DMS 273 (cell line): ENCODE measurements at regions not wholly inside any gene's neighbourhood (a gene's known extent, or its start where the extent isn't known, plus 50 kb on each side); places are given as distances from the start of the nearest gene placed in this dataset.
"Not testable (repeated sequence)": the region's sequence is repeated elsewhere in the genome, so short reads cannot be mapped to it uniquely, and the experiment has no call there.

Experiments
- DNase-seq: peaks from one replicate; lab custom pipeline; 2025; ENCODE audit not compliant: unreplicated experiment; lab: John Stamatoyannopoulos, UW

DNA sequence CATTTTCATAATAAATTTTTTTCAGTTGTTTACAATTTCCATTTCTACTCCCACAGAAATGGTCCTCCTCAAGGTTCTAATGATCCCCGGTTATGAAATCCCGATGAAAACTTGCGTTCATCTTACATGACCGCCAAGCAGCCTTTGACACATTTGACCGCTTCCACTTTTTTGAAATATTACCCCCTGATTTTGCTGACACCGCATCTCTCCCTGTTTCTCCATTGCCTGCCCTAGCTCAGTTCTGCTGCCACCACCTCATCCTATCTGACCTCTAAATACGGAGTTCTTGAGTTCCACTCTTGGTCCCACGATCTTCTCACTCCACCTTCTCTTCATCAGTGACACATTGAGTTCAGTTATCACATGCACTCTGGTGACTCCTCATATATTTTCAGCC, 74.1 kb downstream of the SLC35B3 start:
- no peak for DNase-seq

DNA sequence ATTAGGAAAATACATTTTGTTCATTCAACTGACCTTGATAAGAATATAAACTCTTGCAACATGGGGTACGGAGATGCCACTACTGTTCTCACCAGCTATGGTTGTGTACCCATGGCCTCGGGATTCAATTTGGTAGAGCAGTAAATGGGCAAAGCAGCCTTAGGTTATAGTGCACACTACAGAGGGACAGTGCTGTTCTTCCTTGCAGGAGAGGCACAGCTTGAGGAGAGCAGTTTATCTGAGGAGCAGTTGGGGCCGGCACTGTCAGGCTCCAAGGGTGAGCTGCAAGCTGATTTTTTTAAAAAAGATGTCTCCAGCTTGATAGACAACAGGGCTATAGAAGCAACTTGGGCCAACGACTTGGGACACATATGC, 82.4 kb downstream of the SLC35B3 start:
- DNase-seq: no peak

- DNase-seq: no peak
These were observed 82.9 kb downstream of the SLC35B3 start for GRCh38 chr6:8352335-8352965.

GRCh38 chr6:8343600-8343999, 91.7 kb downstream of the SLC35B3 start:
- DNase-seq: no peak

DNA sequence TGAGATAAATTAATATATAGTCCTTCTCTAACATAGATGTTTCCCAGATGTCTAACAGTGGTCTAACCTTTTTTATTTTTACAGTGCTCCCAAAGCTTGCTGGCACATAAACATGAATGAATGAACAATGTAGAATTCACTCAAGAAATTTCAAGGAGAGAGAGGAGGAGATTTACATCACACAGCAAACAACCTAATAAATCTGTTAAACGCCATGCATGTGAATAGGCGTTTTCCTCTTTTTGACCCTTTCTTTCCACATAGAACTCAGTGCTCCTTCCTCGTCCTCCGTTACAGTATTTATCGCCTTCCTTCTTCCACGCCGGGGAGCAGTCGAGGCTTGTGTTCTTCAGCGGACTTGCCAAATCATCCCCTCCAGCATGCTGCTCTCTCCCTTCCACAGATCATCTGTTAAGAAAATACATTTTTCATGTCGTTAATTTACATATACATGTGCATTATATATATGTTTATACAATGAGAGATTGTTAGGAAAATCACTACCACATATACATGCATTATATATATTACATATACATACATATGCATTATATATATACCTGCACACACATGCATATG, 93.0 kb downstream of the SLC35B3 start:
- no peak for DNase-seq

GRCh38 chr6:8337147-8337546, 98.2 kb downstream of the SLC35B3 start:
- no peak for DNase-seq

- no peak for DNase-seq
These were observed 98.8 kb downstream of the SLC35B3 start for GRCh38 chr6:8336406-8337057.

- no peak for DNase-seq
These were observed 99.4 kb downstream of the SLC35B3 start for GRCh38 chr6:8335896-8336295.

- DNase-seq: no peak
These were observed 100.0 kb downstream of the SLC35B3 start for GRCh38 chr6:8335381-8335780.

DNA sequence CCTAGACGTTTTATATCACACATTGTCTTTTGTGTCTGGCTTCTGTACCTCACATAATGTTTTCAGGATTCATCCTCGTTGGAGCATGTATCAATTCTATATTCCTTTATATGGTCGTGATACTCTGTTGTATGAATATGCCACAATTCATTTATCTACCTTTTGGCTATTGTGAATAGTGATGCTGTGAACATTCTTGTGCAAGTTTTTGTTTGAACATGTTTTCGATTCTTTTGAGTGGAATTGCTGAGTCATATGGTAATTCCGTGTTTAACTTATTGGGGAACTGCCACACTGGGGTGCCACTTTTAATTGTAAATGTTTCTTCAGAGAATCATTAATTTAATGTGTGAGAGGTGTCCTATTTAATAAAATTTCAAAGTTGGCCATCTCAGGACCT, 101.2 kb downstream of the SLC35B3 start:
- no peak for DNase-seq

DNA sequence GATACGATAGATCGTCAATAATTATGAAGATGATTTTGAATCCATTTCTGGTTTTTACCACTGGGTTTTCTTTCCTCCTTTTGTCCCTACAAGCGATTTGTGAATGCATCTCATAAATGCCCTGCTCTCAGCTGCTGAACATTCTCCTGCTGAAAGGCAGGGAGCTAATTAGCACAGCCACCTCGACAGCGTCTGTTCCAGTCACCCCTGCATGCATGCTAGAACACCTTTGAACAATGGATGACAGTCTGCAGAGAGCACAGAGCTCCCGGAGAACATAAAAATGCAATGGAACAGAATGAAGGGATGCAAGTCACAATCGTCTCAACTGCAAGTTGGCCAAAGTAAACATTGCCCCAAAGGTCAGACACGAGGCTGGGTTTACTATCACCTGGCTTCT, 105.8 kb downstream of the SLC35B3 start:
- no peak for DNase-seq

GRCh38 chr6:8325743-8326142, 109.6 kb downstream of the SLC35B3 start:
- no peak for DNase-seq

DNA sequence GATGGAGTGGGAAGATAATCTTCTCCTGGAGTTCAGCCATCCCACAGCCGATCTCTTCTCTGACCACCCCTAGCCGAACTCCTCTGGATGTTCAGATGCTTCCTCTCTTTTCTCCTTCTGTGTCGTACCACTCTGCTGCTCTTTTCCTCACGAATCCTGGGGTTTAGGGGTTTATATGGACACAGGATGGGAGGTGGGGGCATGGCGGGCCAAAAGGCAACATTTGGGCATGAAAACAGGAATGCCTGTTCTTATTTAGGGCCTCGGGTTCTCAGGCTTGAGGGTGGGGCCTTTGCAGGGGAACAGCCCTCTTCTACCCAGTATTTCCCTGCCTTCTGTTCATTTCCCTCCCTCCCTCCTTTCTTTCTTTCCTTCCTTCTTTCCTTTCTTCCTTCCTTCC, 112.7 kb downstream of the SLC35B3 start:
- DNase-seq: no peak

DNA sequence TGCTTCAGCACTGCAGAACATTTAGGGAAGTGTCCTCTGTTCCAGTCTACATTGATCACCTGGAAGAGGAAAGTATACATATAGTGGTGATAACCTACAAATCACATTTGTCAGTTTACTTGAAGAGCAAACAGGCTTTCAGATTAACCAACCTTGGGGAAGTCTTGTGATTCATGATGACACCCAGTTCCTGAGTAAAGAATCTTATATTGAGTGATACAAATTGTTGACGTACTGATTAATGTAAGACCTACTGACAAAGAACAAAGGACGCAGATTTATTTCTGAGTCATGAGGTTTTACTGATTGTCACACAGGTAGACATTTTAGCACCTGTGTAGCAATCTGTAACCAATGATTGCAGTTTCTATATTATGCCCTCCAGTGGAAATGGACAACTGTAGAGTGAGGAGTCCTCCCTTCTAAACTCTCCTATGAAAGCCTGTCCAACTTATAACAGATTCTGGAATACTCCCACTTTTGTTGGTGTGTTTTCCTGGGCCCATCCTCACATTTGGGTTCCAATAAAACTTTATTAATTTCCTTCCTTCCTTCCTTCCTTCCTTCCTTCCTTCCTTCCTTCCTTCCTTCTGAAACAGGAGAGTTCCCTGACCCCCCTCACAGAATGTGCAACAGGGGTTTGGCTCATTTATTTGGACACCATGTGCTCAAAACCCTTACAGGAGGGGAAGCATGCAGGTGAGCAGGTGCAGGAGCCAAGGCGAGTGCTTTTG, 113.5 kb downstream of the SLC35B3 start:
- DNase-seq: no peak

GRCh38 chr6:8315154-8315553, 120.2 kb downstream of the SLC35B3 start:
- no peak for DNase-seq

- no peak for DNase-seq
These were observed 133.8 kb downstream of the SLC35B3 start for GRCh38 chr6:8301502-8301901.

DNA sequence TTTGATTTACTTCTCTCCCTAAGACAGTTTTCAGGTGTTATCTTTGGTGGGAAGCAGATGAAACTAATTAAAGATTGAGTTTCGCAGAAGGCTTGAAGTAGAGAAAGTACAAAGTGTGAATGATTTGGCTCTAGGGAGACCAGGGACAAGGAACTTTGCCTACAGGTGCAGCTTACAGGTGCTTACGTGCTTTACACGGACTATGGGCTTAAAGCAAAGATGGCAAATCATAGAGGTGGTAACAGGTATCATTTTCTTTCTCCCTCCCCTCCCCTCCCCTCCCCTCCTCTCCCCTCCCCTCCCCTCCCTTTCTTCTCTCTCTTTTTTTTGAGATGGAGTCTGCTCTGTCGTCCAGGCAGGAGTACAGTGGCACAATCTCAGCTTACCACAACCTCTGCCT, 136.3 kb downstream of the SLC35B3 start:
- no peak for DNase-seq

- not testable (repeated sequence) for DNase-seq
These were observed 152.4 kb downstream of the SLC35B3 start for GRCh38 chr6:8282946-8283345.

- DNase-seq: no peak
These were observed 153.0 kb downstream of the SLC35B3 start for GRCh38 chr6:8282380-8282779.

GRCh38 chr6:8279041-8279805, 156.1 kb downstream of the SLC35B3 start:
- no peak for DNase-seq

- no peak for DNase-seq
These were observed 156.8 kb downstream of the SLC35B3 start for GRCh38 chr6:8278562-8278961.
